Type B pancreatic cell (in vitro differentiated cells): ENCODE measurements at regions not wholly inside any gene's neighbourhood (a gene's known extent, or its start where the extent isn't known, plus 50 kb on each side); places are given as distances from the start of the nearest gene placed in this dataset.

Source experiments
- DNase-seq: peaks from one replicate; pipeline ENCODE4 v3.0.0; 2021; ENCODE audit warnings: mixed read lengths; ENCODE audit not compliant: unreplicated experiment; ENCODE audit errors: extremely low spot score
- H3K27ac Mint-ChIP-seq: 2 replicates; pipeline ENCODE4 v1.8.0; 2021; ENCODE audit warnings: mild to moderate bottlenecking, mixed read lengths
- H3K27me3 Mint-ChIP-seq: 2 replicates; pipeline ENCODE4 v1.8.0; 2021; ENCODE audit warnings: mixed read lengths
- H3K36me3 Mint-ChIP-seq: 2 replicates; pipeline ENCODE4 v1.8.0; 2021; ENCODE audit warnings: mixed read lengths
- H3K4me1 Mint-ChIP-seq: one replicate; pipeline ENCODE4 v1.8.0; 2021; ENCODE audit warnings: mixed read lengths; ENCODE audit not compliant: unreplicated experiment
- H3K4me3 Mint-ChIP-seq: 2 replicates; pipeline ENCODE4 v1.8.0; 2021; ENCODE audit warnings: mild to moderate bottlenecking, mixed read lengths
- H3K9me3 Mint-ChIP-seq: 2 replicates; pipeline ENCODE4 v1.8.0; 2021; ENCODE audit warnings: mixed read lengths
- CTCF ChIP-seq: fragments of 200-600 bp; sonication (generic); conservative IDR thresholded peaks from 2 replicates; pipeline ENCODE4 v1.5.0; 2021; ENCODE audit warnings: antibody characterized with exemption, mild to moderate bottlenecking

GRCh38 chr22:23384923-23385677 lies 195.0 kb downstream of the IGLL1 start:
- no peak for TF ChIP-seq CTCF
- H3K4me3 Mint-ChIP-seq: no peak overlapping the region
- no peaks in the 10 kb centered on the region for H3K27me3 Mint-ChIP-seq
- no peak for DNase-seq
- peaks cover 16% of the 10 kb centered on the region for H3K4me1 Mint-ChIP-seq
- H3K9me3 Mint-ChIP-seq: no peaks in the 10 kb centered on the region
- H3K36me3 Mint-ChIP-seq: no peaks in the 10 kb centered on the region
- H3K27ac Mint-ChIP-seq: no peak overlapping the region

- H3K27me3 Mint-ChIP-seq: no peaks in the 10 kb centered on the region
- peaks cover 16% of the 10 kb centered on the region for H3K4me1 Mint-ChIP-seq
- no peak for TF ChIP-seq CTCF
- no peak for DNase-seq
- H3K9me3 Mint-ChIP-seq: no peaks in the 10 kb centered on the region
- no peak overlapping the region for H3K27ac Mint-ChIP-seq
- no peak overlapping the region for H3K4me3 Mint-ChIP-seq
- H3K36me3 Mint-ChIP-seq: no peaks in the 10 kb centered on the region
These were observed 195.7 kb downstream of the IGLL1 start for GRCh38 chr22:23384431-23384830.

GRCh38 chr22:23383491-23384361 lies 196.4 kb downstream of the IGLL1 start:
- H3K9me3 Mint-ChIP-seq: no peaks in the 10 kb centered on the region
- no peak for TF ChIP-seq CTCF
- no peak overlapping the region for H3K4me3 Mint-ChIP-seq
- no peak overlapping the region for H3K27ac Mint-ChIP-seq
- H3K27me3 Mint-ChIP-seq: no peaks in the 10 kb centered on the region
- H3K4me1 Mint-ChIP-seq: peaks cover 16% of the 10 kb centered on the region
- no peaks in the 10 kb centered on the region for H3K36me3 Mint-ChIP-seq
- peak; percentile 71 for DNase-seq

GRCh38 chr22:23382428-23383218 lies 197.5 kb downstream of the IGLL1 start:
- no peak for DNase-seq
- Mint-ChIP-seq H3K4me1 (peaks cover 16% of the 10 kb centered on the region), H3K27ac (no peak overlapping the region), H3K27me3 (no peaks in the 10 kb centered on the region), H3K36me3 (no peaks in the 10 kb centered on the region), H3K9me3 (no peaks in the 10 kb centered on the region), H3K4me3 (no peak overlapping the region)
- no peak for TF ChIP-seq CTCF

GRCh38 chr22:23381661-23382427 lies 198.2 kb downstream of the IGLL1 start:
- H3K27me3 Mint-ChIP-seq: no peaks in the 10 kb centered on the region
- TF ChIP-seq CTCF: no peak
- H3K9me3 Mint-ChIP-seq: no peaks in the 10 kb centered on the region
- peaks cover 16% of the 10 kb centered on the region for H3K4me1 Mint-ChIP-seq
- H3K4me3 Mint-ChIP-seq: no peak overlapping the region
- H3K27ac Mint-ChIP-seq: no peak overlapping the region
- H3K36me3 Mint-ChIP-seq: no peaks in the 10 kb centered on the region
- no peak for DNase-seq
